ENCODE measurements at regions not wholly inside any gene's neighbourhood (a gene's known extent, or its start where the extent isn't known, plus 50 kb on each side); places are given as distances from the start of the nearest gene placed in this dataset.

- Histone ChIP-seq H3K9ac (ENCODE audit: low read length) (no peak overlapping the region), H3K4me1 (ENCODE audit: insufficient read depth, low read length) (no peaks in the 10 kb centered on the region), H3K4me3 (ENCODE audit: low read depth in 1 of 2, low read length in 2 of 2) (no peak overlapping the region), H3K9me3 (ENCODE audit: low read length) (no peaks in the 10 kb centered on the region), H3K36me3 (ENCODE audit: insufficient read depth, low read length) (no peaks in the 10 kb centered on the region), H3K27ac (ENCODE audit: low read depth, low read length) (no peak overlapping the region), H3K27me3 (ENCODE audit: control insufficient read depth in 1 of 2, insufficient read depth in 2 of 2, low read length in 2 of 2) (no peaks in the 10 kb centered on the region)
Observed at GRCh38 chr10:105342606-105343005, 701.5 kb downstream of the SORCS3 start.

GRCh38 chr10:105339669-105340068 lies 698.6 kb downstream of the SORCS3 start:
- Histone ChIP-seq H3K36me3 (ENCODE audit: insufficient read depth, low read length) (no peaks in the 10 kb centered on the region), H3K9me3 (ENCODE audit: low read length) (no peaks in the 10 kb centered on the region), H3K4me3 (ENCODE audit: low read depth in 1 of 2, low read length in 2 of 2) (no peak overlapping the region), H3K27ac (ENCODE audit: low read depth, low read length) (no peak overlapping the region), H3K4me1 (ENCODE audit: insufficient read depth, low read length) (no peaks in the 10 kb centered on the region), H3K27me3 (ENCODE audit: control insufficient read depth in 1 of 2, insufficient read depth in 2 of 2, low read length in 2 of 2) (no peaks in the 10 kb centered on the region), H3K9ac (ENCODE audit: low read length) (no peak overlapping the region)

GRCh38 chr10:105328503-105329133 lies 687.5 kb downstream of the SORCS3 start:
- no peaks in the 10 kb centered on the region for H3K9me3 ChIP-seq (ENCODE audit: low read length)
- H3K4me3 ChIP-seq (ENCODE audit: low read depth in 1 of 2, low read length in 2 of 2): no peak overlapping the region
- no peaks in the 10 kb centered on the region for H3K36me3 ChIP-seq (ENCODE audit: insufficient read depth, low read length)
- no peaks in the 10 kb centered on the region for H3K4me1 ChIP-seq (ENCODE audit: insufficient read depth, low read length)
- H3K9ac ChIP-seq (ENCODE audit: low read length): no peak overlapping the region
- H3K27ac ChIP-seq (ENCODE audit: low read depth, low read length): no peak overlapping the region
- no peaks in the 10 kb centered on the region for H3K27me3 ChIP-seq (ENCODE audit: control insufficient read depth in 1 of 2, insufficient read depth in 2 of 2, low read length in 2 of 2)
